Suprapubic skin (tissue), 4 donors: ENCODE measurements at regions not wholly inside any gene's neighbourhood (a gene's known extent, or its start where the extent isn't known, plus 50 kb on each side); places are given as distances from the start of the nearest gene placed in this dataset.

Source experiments
- DNase-seq, 2 donors: peaks; one replicate each; pipeline ENCODE4 v3.0.0-alpha.2; 2019; ENCODE audit warnings: low spot score in 2 of 2
- H3K27ac ChIP-seq: fragments of 200-600 bp; sonication (generic); one replicate; pipeline ENCODE4 v1.5.1; 2019
- H3K27me3 ChIP-seq: fragments of 200-600 bp; sonication (generic); one replicate; pipeline ENCODE4 v1.5.1; 2019
- H3K36me3 ChIP-seq: fragments of 200-600 bp; sonication (generic); one replicate; pipeline ENCODE4 v1.5.1; 2019
- H3K4me1 ChIP-seq: fragments of 200-600 bp; sonication (generic); one replicate; pipeline ENCODE4 v1.5.1; 2019
- H3K4me3 ChIP-seq: fragments of 200-600 bp; sonication (generic); one replicate; pipeline ENCODE4 v1.5.1; 2019; ENCODE audit warnings: mild to moderate bottlenecking
- H3K9me3 ChIP-seq: fragments of 200-600 bp; sonication (generic); one replicate; pipeline ENCODE4 v1.5.1; 2019
- EP300 ChIP-seq: sonication (generic); formaldehyde crosslinking; IDR thresholded peaks from one replicate; pipeline ENCODE4 v1.6.1; 2017; ENCODE audit warnings: antibody characterized with exemption
- POLR2A ChIP-seq, 2 donors: fragments of 450-650 bp; IDR thresholded peaks; one replicate each; pipeline ENCODE4 v1.6.1; 2017; ENCODE audit warnings: antibody characterized with exemption in 2 of 2, mild to moderate bottlenecking in 2 of 2, moderate library complexity in 2 of 2
- POLR2AphosphoS5 ChIP-seq, 3 donors: sonication (generic); formaldehyde crosslinking; IDR thresholded peaks; one replicate each; pipeline ENCODE4 v1.6.1; 2017; ENCODE audit warnings: antibody characterized with exemption in 3 of 3
- WGBS: methylation state at CpG from one replicate; pipeline ENCODE4 v1.1.5; 2018; 5-methylcytosine and 5-hydroxymethylcytosine counted together
- TF ChIP-seq, protein P1 (sequence below), 2 donors: fragments of 200-600 bp in 1 of 2; fragments of 450-650 bp in 1 of 2; sonication (generic) in 1 of 2; IDR thresholded peaks; one replicate each; pipeline ENCODE4 v1.5.1; 2016 to 2019; ENCODE audit warnings: antibody characterized with exemption in 2 of 2, mild to moderate bottlenecking in 1 of 2, moderate library complexity in 1 of 2

DNA sequence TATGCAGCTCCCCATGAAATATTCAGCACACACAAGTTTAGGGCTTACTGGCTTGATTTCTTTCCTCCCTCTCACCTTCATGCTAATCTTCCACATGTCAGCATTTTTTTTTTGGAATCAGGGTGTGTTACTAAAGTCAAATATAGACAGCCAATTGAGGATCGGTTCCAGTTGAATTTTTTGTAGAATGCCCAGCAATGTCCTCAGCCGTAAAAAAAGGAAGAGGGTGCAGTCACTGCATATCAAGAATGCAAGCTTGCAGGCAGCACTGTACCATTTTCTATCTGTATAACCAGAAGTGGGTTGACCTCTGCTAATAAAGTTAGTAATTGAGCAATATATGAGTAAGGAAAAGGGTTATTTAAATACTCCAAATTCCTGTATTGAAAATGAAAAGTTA, 51.4 kb upstream of the CHMP2B start:
- Histone ChIP-seq H3K27me3 (no peaks in the 10 kb centered on the region), H3K9me3 (no peaks in the 10 kb centered on the region), H3K36me3 (no peaks in the 10 kb centered on the region), H3K27ac (no peak overlapping the region), H3K4me1 (no peaks in the 10 kb centered on the region), H3K4me3 (no peak overlapping the region)
- no peak for DNase-seq
- TF ChIP-seq EP300: no peak
- no peak for TF ChIP-seq POLR2AphosphoS5 (IDR thresholded peaks at IDR 0.05)
- TF ChIP-seq POLR2A (IDR thresholded peaks at IDR 0.05): no peak
- TF ChIP-seq, protein P1, sequence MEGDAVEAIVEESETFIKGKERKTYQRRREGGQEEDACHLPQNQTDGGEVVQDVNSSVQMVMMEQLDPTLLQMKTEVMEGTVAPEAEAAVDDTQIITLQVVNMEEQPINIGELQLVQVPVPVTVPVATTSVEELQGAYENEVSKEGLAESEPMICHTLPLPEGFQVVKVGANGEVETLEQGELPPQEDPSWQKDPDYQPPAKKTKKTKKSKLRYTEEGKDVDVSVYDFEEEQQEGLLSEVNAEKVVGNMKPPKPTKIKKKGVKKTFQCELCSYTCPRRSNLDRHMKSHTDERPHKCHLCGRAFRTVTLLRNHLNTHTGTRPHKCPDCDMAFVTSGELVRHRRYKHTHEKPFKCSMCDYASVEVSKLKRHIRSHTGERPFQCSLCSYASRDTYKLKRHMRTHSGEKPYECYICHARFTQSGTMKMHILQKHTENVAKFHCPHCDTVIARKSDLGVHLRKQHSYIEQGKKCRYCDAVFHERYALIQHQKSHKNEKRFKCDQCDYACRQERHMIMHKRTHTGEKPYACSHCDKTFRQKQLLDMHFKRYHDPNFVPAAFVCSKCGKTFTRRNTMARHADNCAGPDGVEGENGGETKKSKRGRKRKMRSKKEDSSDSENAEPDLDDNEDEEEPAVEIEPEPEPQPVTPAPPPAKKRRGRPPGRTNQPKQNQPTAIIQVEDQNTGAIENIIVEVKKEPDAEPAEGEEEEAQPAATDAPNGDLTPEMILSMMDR (IDR thresholded peaks at IDR 0.05): no peak
- WGBS: 30% methylated on average over 2 of the region's 2 CpGs

DNA sequence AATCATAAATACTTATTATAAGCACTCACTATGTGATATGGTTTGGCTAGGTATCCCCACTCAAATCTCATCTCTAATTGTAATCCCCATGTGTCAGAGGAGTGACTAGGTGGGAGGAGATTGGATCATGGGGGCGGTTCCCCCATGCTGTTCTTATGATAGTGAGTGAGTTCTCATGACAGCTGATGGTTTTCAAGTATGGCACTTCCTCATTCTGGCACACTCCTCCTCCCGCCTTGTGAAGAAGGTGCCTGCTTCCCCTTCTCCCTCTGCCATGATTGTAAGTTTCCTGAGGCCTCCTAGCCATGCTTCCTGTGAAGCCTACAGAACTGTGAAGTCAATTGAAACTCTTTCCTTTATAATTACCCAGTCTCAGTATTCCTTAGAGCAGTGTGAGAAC, 53.3 kb upstream of the CHMP2B start:
- no peak for TF ChIP-seq POLR2A (IDR thresholded peaks at IDR 0.05)
- TF ChIP-seq POLR2AphosphoS5 (IDR thresholded peaks at IDR 0.05): no peak
- TF ChIP-seq EP300: no peak
- TF ChIP-seq, protein P1 (IDR thresholded peaks at IDR 0.05): no peak

DNA sequence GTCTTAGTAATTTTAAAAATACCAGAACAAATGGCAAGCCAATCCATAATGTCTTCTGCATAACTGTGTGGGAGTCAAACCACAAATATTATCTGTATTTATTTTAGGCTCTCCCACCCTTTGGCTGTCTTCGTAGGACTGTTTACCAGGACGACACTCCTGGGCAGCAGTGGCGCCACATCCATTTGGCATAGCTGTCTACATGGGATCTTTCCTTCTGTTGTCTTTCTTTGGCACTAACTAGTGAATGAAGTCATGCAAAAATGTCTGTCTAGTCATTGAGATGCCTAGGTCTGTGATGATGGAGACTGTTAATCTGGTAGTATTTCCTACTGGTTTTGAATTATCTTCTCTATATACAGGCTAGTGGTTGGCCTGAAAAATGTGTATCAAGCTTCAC, 54.0 kb upstream of the CHMP2B start:
- 84% methylated on average over 3 of the region's 3 CpGs for WGBS
- H3K36me3 ChIP-seq: no peaks in the 10 kb centered on the region
- H3K27me3 ChIP-seq: no peaks in the 10 kb centered on the region
- TF ChIP-seq POLR2AphosphoS5 (IDR thresholded peaks at IDR 0.05) (no peak), POLR2A (IDR thresholded peaks at IDR 0.05) (no peak), EP300 (no peak)
- TF ChIP-seq, protein P1 (IDR thresholded peaks at IDR 0.05): no peak
- no peak overlapping the region for H3K27ac ChIP-seq
- DNase-seq: no peak
- no peak overlapping the region for H3K4me3 ChIP-seq
- no peaks in the 10 kb centered on the region for H3K4me1 ChIP-seq
- H3K9me3 ChIP-seq: no peaks in the 10 kb centered on the region

More for the DNA sequence above, 53.3 kb upstream of the CHMP2B start:
- H3K36me3 ChIP-seq: no peaks in the 10 kb centered on the region
- no peak for DNase-seq
- H3K4me3 ChIP-seq: no peak overlapping the region
- no peaks in the 10 kb centered on the region for H3K9me3 ChIP-seq
- H3K4me1 ChIP-seq: no peaks in the 10 kb centered on the region
- WGBS: 89% methylated on average over 2 of the region's 2 CpGs
- H3K27me3 ChIP-seq: no peaks in the 10 kb centered on the region
- no peak overlapping the region for H3K27ac ChIP-seq

DNA sequence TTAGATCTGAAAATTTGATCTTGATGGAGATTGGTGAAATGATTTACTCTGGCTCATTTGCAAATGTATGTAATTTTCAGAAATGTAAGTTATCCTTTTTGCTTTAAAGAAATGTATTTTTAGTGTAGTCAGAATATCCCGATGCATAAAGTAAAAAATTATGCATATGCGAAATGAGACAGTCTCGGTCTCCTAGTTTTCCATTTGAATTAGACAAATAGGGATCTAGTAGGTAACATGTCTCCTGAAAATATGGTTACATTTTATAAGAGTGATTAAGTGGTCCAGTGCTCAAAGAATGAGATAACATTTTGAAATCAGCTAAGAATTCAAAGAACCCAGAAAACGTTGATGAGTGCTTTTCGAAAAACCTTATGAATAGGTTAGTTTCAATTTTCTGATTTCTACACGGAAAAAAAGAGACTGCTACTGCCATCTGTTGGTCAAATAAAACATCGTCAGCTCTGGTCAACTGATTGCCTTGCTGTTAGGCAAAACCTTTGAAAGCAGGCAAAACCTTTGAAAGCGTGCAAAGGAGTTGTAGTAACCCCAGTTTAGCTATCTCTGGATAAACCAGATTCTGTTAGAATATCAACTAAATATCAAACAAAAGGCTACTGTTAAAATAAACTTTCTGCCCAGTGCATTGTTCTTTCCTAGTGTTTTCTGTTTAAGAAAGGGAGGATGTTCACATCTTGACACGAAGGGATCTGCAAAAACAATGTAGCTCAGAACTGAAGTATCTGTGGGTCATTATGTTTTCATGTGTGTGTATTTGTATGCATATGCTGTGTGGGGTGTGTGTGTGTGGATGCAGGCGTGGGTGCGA, 59.3 kb upstream of the CHMP2B start:
- 31% methylated on average over 11 of the region's 11 CpGs for WGBS
- no peak for TF ChIP-seq POLR2A (IDR thresholded peaks at IDR 0.05)
- TF ChIP-seq, protein P1 (IDR thresholded peaks at IDR 0.05): peak; percentile 13 to 47
- H3K4me3 ChIP-seq: peak overlapping the region; percentile 32
- H3K4me1 ChIP-seq: peaks cover 4% of the 10 kb centered on the region
- H3K27ac ChIP-seq: no peak overlapping the region
- H3K9me3 ChIP-seq: no peaks in the 10 kb centered on the region
- H3K27me3 ChIP-seq: no peaks in the 10 kb centered on the region
- H3K36me3 ChIP-seq: no peaks in the 10 kb centered on the region
- no peak for DNase-seq

DNA sequence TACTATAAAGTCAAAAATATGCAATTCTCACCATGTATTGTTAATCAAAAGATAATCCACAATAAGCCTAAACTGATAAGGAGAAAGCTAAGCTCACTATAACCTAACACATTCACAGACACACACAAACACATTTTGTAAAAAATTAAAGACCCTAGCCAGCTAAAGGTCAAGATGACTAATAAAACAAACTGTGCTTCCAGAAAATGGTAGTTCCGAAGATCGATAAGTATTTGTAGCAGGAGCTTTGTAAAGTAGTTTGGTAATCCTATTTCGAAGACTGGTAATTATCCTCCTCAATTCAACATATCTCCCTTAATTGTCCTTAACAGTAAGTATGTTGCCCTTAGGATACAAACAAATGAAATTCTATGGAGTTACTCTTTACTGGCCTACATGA, 62.9 kb upstream of the CHMP2B start:
- Histone ChIP-seq H3K4me1 (peaks cover 4% of the 10 kb centered on the region), H3K36me3 (no peaks in the 10 kb centered on the region), H3K4me3 (no peak overlapping the region), H3K9me3 (no peaks in the 10 kb centered on the region), H3K27ac (no peak overlapping the region), H3K27me3 (no peaks in the 10 kb centered on the region)
- WGBS: 92% methylated on average over 3 of the region's 3 CpGs
- DNase-seq: no peak
- TF ChIP-seq POLR2AphosphoS5 (IDR thresholded peaks at IDR 0.05) (no peak), EP300 (no peak), POLR2A (IDR thresholded peaks at IDR 0.05) (no peak)
- TF ChIP-seq, protein P1 (IDR thresholded peaks at IDR 0.05): no peak
